Heart left ventricle (tissue), 16 donors: ENCODE measurements at regions not wholly inside any gene's neighbourhood (a gene's known extent, or its start where the extent isn't known, plus 50 kb on each side); places are given as distances from the start of the nearest gene placed in this dataset.

Source experiments
- ATAC-seq, 4 donors: fragments of 200-7000 bp; cut with Tn5 transposase; one replicate each; pipeline ENCODE4 v1.9.1; 2020 to 2022; ENCODE audit warnings: moderate library complexity in 4 of 4, mild to moderate bottlenecking in 3 of 4, moderate number of reproducible peaks in 1 of 4
- DNase-seq, 5 donors: peaks; one replicate each; pipeline ENCODE4 v3.0.0-alpha.2; 2020
- H3K27ac ChIP-seq, 12 donors: fragments of 200-600 bp; sonication (generic) in 4 of 12; one replicate each; pipeline versions ENCODE4 v1.5.0 to v1.8.0; 2016 to 2022; ENCODE audit warnings: mild to moderate bottlenecking in 2 of 12
- H3K27me3 ChIP-seq, 9 donors: fragments of 200-600 bp; sonication (generic) in 2 of 9; one replicate each; pipeline versions ENCODE4 v1.5.1 to v1.8.0; 2016 to 2022; ENCODE audit warnings: mild to moderate bottlenecking in 3 of 9
- H3K36me3 ChIP-seq, 9 donors: fragments of 200-600 bp; sonication (generic) in 2 of 9; one replicate each; pipeline versions ENCODE4 v1.5.0 to v1.8.0; 2018 to 2022; ENCODE audit warnings: mild to moderate bottlenecking in 2 of 9
- H3K4me1 ChIP-seq, 12 donors: fragments of 200-600 bp; sonication (generic) in 4 of 12; one replicate each; pipeline versions ENCODE4 v1.5.0 to v1.8.0; 2016 to 2022; ENCODE audit warnings: mild to moderate bottlenecking in 3 of 12
- H3K4me3 ChIP-seq, 12 donors: fragments of 200-600 bp; sonication (generic) in 4 of 12; one replicate each; pipeline versions ENCODE4 v1.5.0 to v1.8.0; 2017 to 2022; ENCODE audit warnings: mild to moderate bottlenecking in 9 of 12, moderate library complexity in 4 of 12
- H3K9me3 ChIP-seq, 12 donors: fragments of 200-600 bp; sonication (generic) in 4 of 12; one replicate each; pipeline versions ENCODE4 v1.5.0 to v1.8.0; 2016 to 2022; ENCODE audit warnings: mild to moderate bottlenecking in 1 of 12
- CTCF ChIP-seq, 12 donors: fragments of 200-600 bp; sonication (generic) in 4 of 12; IDR thresholded peaks; one replicate each; pipeline versions ENCODE4 v1.5.0 to v1.8.0; 2018 to 2022; ENCODE audit warnings: antibody characterized with exemption in 12 of 12, mild to moderate bottlenecking in 5 of 12
- POLR2A ChIP-seq, 2 donors: fragments of 450-650 bp; IDR thresholded peaks; one replicate each; pipeline ENCODE4 v1.6.1; 2017; ENCODE audit warnings: antibody characterized with exemption in 2 of 2, mild to moderate bottlenecking in 2 of 2, moderate library complexity in 2 of 2
- WGBS, 4 donors: extraction: QIAGEN DNeasy Blood & Tissue Kit in 2 of 4; methylation state at CpG; one replicate each; pipeline versions ENCODE4 v1.1.5 to v1.1.7; 2013 to 2018; 5-methylcytosine and 5-hydroxymethylcytosine counted together
- intact Hi-C, 10 donors: fragments of 100-400 bp; cut with DNase I; formaldehyde crosslinking; loops; one replicate each; pipeline versions ENCODE4 v1.11.1 to v1.14.2; 2022
- donor health status: ischemic (EF 13 %, LVEDD 7.1; RV severe dilation, severe dysfunction).
- donor health status: healthy with polysubstance abuse.
- donor health status: DM: no; HTN: yes; CAD: no.
- donor health status: DM: no; HTN: no; CAD: no.
- donor health status: ischemic (EF 25% LVEDD 6.9; RV normal size, moderate dysfunction).
- donor health status: ischemic (EF 25% LVEDD 5.7; RV mildly dilated, moderate dysfunction).
- donor health status: healthy.
- donor health status: DM: yes; HTN: yes; CAD: no.
- donor health status: ischemic (EF 35%, LVEDD 5.7; RV mildly dilated, moderate dysfunction).
- donor health status: nonischemic (EF 11% LVEDD 7.7; RV severe dilation, severe dysfunction).
- donor health status: DM: yes; HTN: yes; CAD: no.
- donor health status: PGD.
- donor health status: ischemic (EF 29% LVEDD 5.4; RV normal size, mild dysfunction).
- donor health status: nonischemic (EF 23%, LVEDD 6.1; RV moderate dilation, normal function).

GRCh38 chr4:66920514-66920913 is 624.8 kb downstream of the CENPC start:
- DNase-seq (no peak), ATAC-seq (no peak)
- intact Hi-C loops = no loop called here
- no peak overlapping the region for H3K4me3 ChIP-seq
- H3K27me3 ChIP-seq = no peaks in the 10 kb centered on the region
- H3K4me1 ChIP-seq = no peaks in the 10 kb centered on the region
- H3K9me3 ChIP-seq = no peaks in the 10 kb centered on the region
- H3K27ac ChIP-seq = no peak overlapping the region
- no peaks in the 10 kb centered on the region for H3K36me3 ChIP-seq
- TF ChIP-seq POLR2A (IDR thresholded peaks at IDR 0.05) (no peak), CTCF (IDR thresholded peaks at IDR 0.05) (no peak)
- WGBS, 4 donors = 82 to 88% (median 85%) methylated on average over 10 of the region's 10 CpGs

GRCh38 chr4:66911880-66912279 is 633.4 kb downstream of the CENPC start:
- Histone ChIP-seq H3K27me3 (no peaks in the 10 kb centered on the region), H3K36me3 (no peaks in the 10 kb centered on the region), H3K4me3 (no peak overlapping the region), H3K4me1 (no peaks in the 10 kb centered on the region), H3K9me3 (no peaks in the 10 kb centered on the region), H3K27ac (no peak overlapping the region)
- ATAC-seq (no peak), DNase-seq (no peak)
- TF ChIP-seq POLR2A (IDR thresholded peaks at IDR 0.05) (no peak), CTCF (IDR thresholded peaks at IDR 0.05) (no peak)
- 32 to 47% (median 38%) methylated on average over 2 of the region's 2 CpGs for WGBS, 4 donors
- intact Hi-C loops = no loop called here

GRCh38 chr4:66906314-66906713 is 639.0 kb downstream of the CENPC start:
- H3K4me3 ChIP-seq = no peak overlapping the region
- 14 to 20% (median 18%) methylated on average over 2 of the region's 2 CpGs for WGBS, 4 donors
- no peaks in the 10 kb centered on the region for H3K4me1 ChIP-seq
- no peaks in the 10 kb centered on the region for H3K27me3 ChIP-seq
- H3K36me3 ChIP-seq = no peaks in the 10 kb centered on the region
- no peak for TF ChIP-seq CTCF (IDR thresholded peaks at IDR 0.05)
- no peak for TF ChIP-seq POLR2A (IDR thresholded peaks at IDR 0.05)
- intact Hi-C loops = no loop called here
- no peaks in the 10 kb centered on the region for H3K9me3 ChIP-seq
- DNase-seq = no peak
- ATAC-seq = no peak
- no peak overlapping the region for H3K27ac ChIP-seq

GRCh38 chr4:66899422-66900065 is 645.8 kb downstream of the CENPC start:
- DNase-seq = peak in 1 of 5 donors; percentile 59
- intact Hi-C loops = no loop called here

More at GRCh38 chr4:66899422-66900065, 645.8 kb downstream of the CENPC start:
- 92 to 95% (median 94%) methylated on average over 10 to 26 of the region's 26 CpGs for WGBS, 4 donors
- Histone ChIP-seq H3K9me3 (peaks cover 0 to 16% (median 0%) of the 10 kb centered on the region in 12 donors), H3K27me3 (no peaks in the 10 kb centered on the region), H3K36me3 (no peaks in the 10 kb centered on the region), H3K4me3 (no peak overlapping the region), H3K27ac (no peak overlapping the region), H3K4me1 (no peaks in the 10 kb centered on the region)
- no peak for ATAC-seq
- TF ChIP-seq POLR2A (IDR thresholded peaks at IDR 0.05) (no peak), CTCF (IDR thresholded peaks at IDR 0.05) (no peak)
